OCI-LY3 (cell line): ENCODE measurements at regions not wholly inside any gene's neighbourhood (a gene's known extent, or its start where the extent isn't known, plus 50 kb on each side); places are given as distances from the start of the nearest gene placed in this dataset.

ENCODE experiments used
- EZH2phosphoT487 ChIP-seq: fragments of 200-600 bp; shearing (Covaris generic); IDR thresholded peaks from 2 replicates; pipeline ENCODE4 v1.6.1; 2018; ENCODE audit warnings: antibody characterized with exemption, mixed run types, low read depth
- TF ChIP-seq, protein P1 (sequence below): fragments of 200-600, 300-600 bp; sonication (generic); IDR thresholded peaks from 2 replicates; pipeline ENCODE4 v1.5.1; 2014; ENCODE audit warnings: antibody characterized with exemption, low read length, low read depth

- TF ChIP-seq, protein P1, sequence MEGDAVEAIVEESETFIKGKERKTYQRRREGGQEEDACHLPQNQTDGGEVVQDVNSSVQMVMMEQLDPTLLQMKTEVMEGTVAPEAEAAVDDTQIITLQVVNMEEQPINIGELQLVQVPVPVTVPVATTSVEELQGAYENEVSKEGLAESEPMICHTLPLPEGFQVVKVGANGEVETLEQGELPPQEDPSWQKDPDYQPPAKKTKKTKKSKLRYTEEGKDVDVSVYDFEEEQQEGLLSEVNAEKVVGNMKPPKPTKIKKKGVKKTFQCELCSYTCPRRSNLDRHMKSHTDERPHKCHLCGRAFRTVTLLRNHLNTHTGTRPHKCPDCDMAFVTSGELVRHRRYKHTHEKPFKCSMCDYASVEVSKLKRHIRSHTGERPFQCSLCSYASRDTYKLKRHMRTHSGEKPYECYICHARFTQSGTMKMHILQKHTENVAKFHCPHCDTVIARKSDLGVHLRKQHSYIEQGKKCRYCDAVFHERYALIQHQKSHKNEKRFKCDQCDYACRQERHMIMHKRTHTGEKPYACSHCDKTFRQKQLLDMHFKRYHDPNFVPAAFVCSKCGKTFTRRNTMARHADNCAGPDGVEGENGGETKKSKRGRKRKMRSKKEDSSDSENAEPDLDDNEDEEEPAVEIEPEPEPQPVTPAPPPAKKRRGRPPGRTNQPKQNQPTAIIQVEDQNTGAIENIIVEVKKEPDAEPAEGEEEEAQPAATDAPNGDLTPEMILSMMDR = no peak
- no peak for TF ChIP-seq EZH2phosphoT487
Observed at GRCh38 chr15:30824518-30825195, 79.1 kb upstream of the FAN1 start.
